Esophagus muscularis mucosa (tissue), 4 donors: ENCODE measurements at regions not wholly inside any gene's neighbourhood (a gene's known extent, or its start where the extent isn't known, plus 50 kb on each side); places are given as distances from the start of the nearest gene placed in this dataset.

Source experiments
- DNase-seq: peaks from one replicate; pipeline ENCODE4 v3.0.0-alpha.2; 2017; ENCODE audit errors: extremely low spot score
- H3K27ac ChIP-seq, 4 donors: fragments of 200-600 bp; sonication (generic); replicated peaks in 1 of 4; 1 replicate in 3 of 4; 2 replicates in 1 of 4; pipeline ENCODE4 v1.5.1; 2016 to 2019; ENCODE audit warnings: mild to moderate bottlenecking in 1 of 4
- H3K27me3 ChIP-seq, 4 donors: fragments of 200-600 bp; sonication (generic); one replicate each; pipeline versions ENCODE4 v1.5.1 to v1.6.0; 2016 to 2019
- H3K36me3 ChIP-seq, 4 donors: fragments of 200-600 bp; sonication (generic); one replicate each; pipeline ENCODE4 v1.5.1; 2016 to 2019
- H3K4me1 ChIP-seq, 4 donors: fragments of 200-600 bp; sonication (generic); one replicate each; pipeline ENCODE4 v1.5.1; 2016 to 2019
- H3K4me3 ChIP-seq, 4 donors: fragments of 200-600 bp; sonication (generic); 1 replicate in 2 of 4; 2 replicates in 2 of 4; pipeline ENCODE4 v1.5.1; 2016 to 2019; ENCODE audit warnings: mild to moderate bottlenecking in 4 of 4, moderate library complexity in 1 of 4
- H3K9me3 ChIP-seq, 4 donors: fragments of 200-600 bp; sonication (generic); 1 replicate in 3 of 4; 2 replicates in 1 of 4; pipeline ENCODE4 v1.5.1; 2016 to 2019
- CTCF ChIP-seq, 3 experiments: fragments of 200-600 bp in 2 of 3; fragments of 450-650 bp in 1 of 3; sonication (generic) in 2 of 3; IDR thresholded peaks; one replicate each; pipeline ENCODE4 v1.5.1; 2017 to 2019; ENCODE audit warnings: antibody characterized with exemption in 3 of 3, mild to moderate bottlenecking in 2 of 3, moderate library complexity in 1 of 3
- EP300 ChIP-seq: sonication (generic); formaldehyde crosslinking; IDR thresholded peaks from one replicate; pipeline ENCODE4 v1.6.1; 2017; ENCODE audit warnings: antibody characterized with exemption
- POLR2A ChIP-seq: fragments of 450-650 bp; IDR thresholded peaks from one replicate; pipeline ENCODE4 v1.6.1; 2017; ENCODE audit warnings: antibody characterized with exemption, moderate library complexity, mild to moderate bottlenecking, low read depth
- POLR2AphosphoS5 ChIP-seq, 2 donors: sonication (generic); formaldehyde crosslinking; IDR thresholded peaks; one replicate each; pipeline ENCODE4 v1.6.1; 2017; ENCODE audit warnings: antibody characterized with exemption in 2 of 2
- WGBS: methylation state at CpG from one replicate; pipeline ENCODE4 v1.1.5; 2018; 5-methylcytosine and 5-hydroxymethylcytosine counted together
- intact Hi-C: fragments of 100-400 bp; cut with DNase I; formaldehyde crosslinking; loops from one replicate; pipeline ENCODE4 v1.15.1; 2023

GRCh38 chr13:68692049-68692448 is 1415.6 kb upstream of the ATXN8OS start:
- no peak for DNase-seq
- 88% methylated on average over 1 of the region's 1 CpG for WGBS
- TF ChIP-seq CTCF (IDR thresholded peaks at IDR 0.05) (no peak), POLR2A (no peak), POLR2AphosphoS5 (IDR thresholded peaks at IDR 0.05) (no peak), EP300 (no peak)
- no peaks in the 10 kb centered on the region for H3K9me3 ChIP-seq
- no peak overlapping the region for H3K27ac ChIP-seq
- intact Hi-C loops, result no loop called here
- no peak overlapping the region for H3K4me3 ChIP-seq
- H3K4me1 ChIP-seq, result no peaks in the 10 kb centered on the region
- no peaks in the 10 kb centered on the region for H3K36me3 ChIP-seq
- no peaks in the 10 kb centered on the region for H3K27me3 ChIP-seq

- no peaks in the 10 kb centered on the region for H3K36me3 ChIP-seq
- no peak for DNase-seq
- H3K4me3 ChIP-seq, result no peak overlapping the region
- H3K27me3 ChIP-seq, result no peaks in the 10 kb centered on the region
- no peak overlapping the region for H3K27ac ChIP-seq
- WGBS, result 61% methylated on average over 2 of the region's 2 CpGs
- no peaks in the 10 kb centered on the region for H3K4me1 ChIP-seq
- intact Hi-C loops, result no loop called here
- TF ChIP-seq POLR2AphosphoS5 (IDR thresholded peaks at IDR 0.05) (no peak), CTCF (IDR thresholded peaks at IDR 0.05) (no peak), POLR2A (no peak), EP300 (no peak)
- no peaks in the 10 kb centered on the region for H3K9me3 ChIP-seq
Measured at GRCh38 chr13:68690567-68690966, 1417.1 kb upstream of the ATXN8OS start.

- WGBS, result 87% methylated on average over 2 of the region's 2 CpGs
- intact Hi-C loops, result no loop called here
- no peak for DNase-seq
Measured at GRCh38 chr13:68676513-68677115, 1431.0 kb upstream of the ATXN8OS start.

GRCh38 chr13:68675209-68675608 is 1432.4 kb upstream of the ATXN8OS start:
- no peaks in the 10 kb centered on the region for H3K36me3 ChIP-seq
- 78% methylated on average over 2 of the region's 2 CpGs for WGBS
- TF ChIP-seq EP300 (no peak), POLR2A (no peak), POLR2AphosphoS5 (IDR thresholded peaks at IDR 0.05) (no peak), CTCF (IDR thresholded peaks at IDR 0.05) (no peak)
- intact Hi-C loops, result no loop called here
- H3K9me3 ChIP-seq, result no peaks in the 10 kb centered on the region
- DNase-seq, result no peak
- no peaks in the 10 kb centered on the region for H3K27me3 ChIP-seq
- H3K4me3 ChIP-seq, result no peak overlapping the region
- H3K4me1 ChIP-seq, result no peaks in the 10 kb centered on the region
- H3K27ac ChIP-seq, result no peak overlapping the region

More at GRCh38 chr13:68676513-68677115, 1431.0 kb upstream of the ATXN8OS start:
- H3K9me3 ChIP-seq, result no peaks in the 10 kb centered on the region
- no peak overlapping the region for H3K4me3 ChIP-seq
- no peak overlapping the region for H3K27ac ChIP-seq
- H3K27me3 ChIP-seq, result no peaks in the 10 kb centered on the region
- no peaks in the 10 kb centered on the region for H3K36me3 ChIP-seq
- H3K4me1 ChIP-seq, result no peaks in the 10 kb centered on the region
- TF ChIP-seq POLR2AphosphoS5 (IDR thresholded peaks at IDR 0.05) (no peak), POLR2A (no peak), CTCF (IDR thresholded peaks at IDR 0.05) (no peak), EP300 (no peak)

GRCh38 chr13:68667863-68668262 is 1437.7 kb upstream of the PCDH9 start:
- WGBS, result 85% methylated on average over 3 of the region's 3 CpGs
- H3K36me3 ChIP-seq, result no peaks in the 10 kb centered on the region
- no peak for DNase-seq
- no peak for TF ChIP-seq EP300
- H3K4me3 ChIP-seq, result no peak overlapping the region
- no peaks in the 10 kb centered on the region for H3K27me3 ChIP-seq
- H3K4me1 ChIP-seq, result no peaks in the 10 kb centered on the region
- H3K9me3 ChIP-seq, result no peaks in the 10 kb centered on the region
- intact Hi-C loops, result no loop called here
- no peak overlapping the region for H3K27ac ChIP-seq
